HG02763 (cell line): ENCODE measurements at regions not wholly inside any gene's neighbourhood (a gene's known extent, or its start where the extent isn't known, plus 50 kb on each side); places are given as distances from the start of the nearest gene placed in this dataset.

Experiments
- ATAC-seq: cut with Tn5 transposase; IDR thresholded peaks from one replicate; pipeline ENCODE4 v1.9.1; 2021; ENCODE audit warnings: mild to moderate bottlenecking, moderate library complexity; ENCODE audit not compliant: unreplicated experiment

DNA sequence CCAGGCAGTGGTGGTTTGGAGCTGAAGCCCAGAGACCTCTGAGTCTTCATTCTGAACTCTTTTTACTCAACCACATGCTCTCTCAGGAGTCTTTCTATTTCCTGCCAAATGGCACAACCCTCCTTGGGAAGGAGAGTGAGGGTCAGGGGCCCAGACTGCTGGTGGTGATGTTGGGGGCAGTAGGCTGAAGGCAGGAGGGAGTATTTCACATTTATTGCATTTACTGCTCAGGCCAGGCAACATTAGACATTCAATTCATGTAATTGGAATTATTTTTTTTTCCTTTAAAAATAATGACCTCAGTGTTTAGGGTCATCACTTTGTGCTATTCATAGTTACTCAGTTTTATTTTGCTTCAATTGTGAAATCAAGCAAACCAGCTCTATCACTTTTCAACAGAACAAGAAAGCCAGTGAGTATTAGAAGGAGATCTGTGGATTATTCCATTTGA, 311.3 kb upstream of the NT5C1B start:
- ATAC-seq, result no peak

DNA sequence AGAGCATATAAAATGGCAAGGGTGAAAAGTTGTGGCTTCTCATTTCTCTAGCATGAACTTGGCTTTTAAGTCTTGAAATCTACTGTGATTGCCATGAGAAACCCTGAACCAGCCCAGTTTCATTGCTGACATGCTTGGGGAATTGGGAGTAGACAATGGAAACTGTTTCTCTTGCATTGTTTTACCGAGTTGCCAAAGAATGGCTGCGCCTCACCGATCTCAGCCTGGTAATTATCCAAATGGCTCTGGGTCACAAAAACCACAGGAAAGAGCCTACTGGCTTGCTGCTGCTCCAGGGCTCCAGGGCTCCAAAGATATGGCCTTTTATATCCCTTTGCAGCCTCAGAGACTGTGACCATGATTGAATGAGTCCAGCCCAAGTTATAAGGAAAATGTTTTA, 310.4 kb upstream of the NT5C1B start:
- ATAC-seq, result no peak

DNA sequence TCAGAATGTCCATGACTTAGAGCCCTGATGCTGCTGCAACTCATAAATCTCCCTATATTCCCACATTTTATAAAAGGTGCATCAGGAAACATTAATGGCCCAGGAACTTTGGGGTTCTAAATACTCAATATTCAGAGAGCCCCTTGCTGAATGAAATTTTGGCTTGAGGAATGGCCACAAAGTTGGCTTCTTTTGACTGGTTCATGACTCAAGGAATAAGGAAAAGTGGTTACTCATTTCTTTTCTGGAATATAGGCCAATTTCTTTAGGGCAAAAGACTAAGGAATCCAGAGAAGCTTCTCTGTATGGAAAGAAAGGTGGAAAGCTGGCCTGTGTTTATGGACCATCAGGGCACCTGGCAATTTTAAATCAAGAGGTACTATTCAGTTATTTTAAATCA, 308.9 kb upstream of the NT5C1B start:
- ATAC-seq, result no peak

DNA sequence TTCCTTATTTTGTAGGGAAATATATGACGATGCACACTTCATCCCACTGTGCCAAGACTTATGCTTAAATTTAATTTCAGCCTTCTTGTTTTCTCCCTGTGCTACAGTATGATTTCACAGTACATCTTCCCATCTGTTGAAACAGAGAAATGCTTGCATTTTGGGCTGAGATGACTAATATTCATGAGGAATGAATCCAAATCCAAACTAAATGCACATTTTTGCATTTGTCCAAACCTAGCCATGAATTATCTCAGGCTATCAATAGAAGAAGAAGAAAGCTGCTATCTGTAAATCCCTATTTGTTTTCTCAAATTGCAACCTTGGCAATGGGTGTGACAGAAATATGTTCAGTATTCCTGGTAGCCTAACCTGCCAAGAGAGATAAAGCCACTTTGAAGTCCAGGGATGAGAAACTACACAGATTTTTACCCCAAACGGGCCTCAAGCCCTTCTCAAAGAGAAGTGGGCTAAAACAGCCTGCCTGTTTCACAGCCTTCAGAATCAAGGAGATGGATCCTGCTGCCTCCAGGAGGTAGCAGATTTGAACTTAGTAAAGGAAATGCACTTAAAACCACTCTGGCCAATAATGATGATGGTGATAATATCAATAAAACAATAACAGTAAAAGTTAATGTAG, 306.9 kb upstream of the NT5C1B start:
- ATAC-seq, result no peak

DNA sequence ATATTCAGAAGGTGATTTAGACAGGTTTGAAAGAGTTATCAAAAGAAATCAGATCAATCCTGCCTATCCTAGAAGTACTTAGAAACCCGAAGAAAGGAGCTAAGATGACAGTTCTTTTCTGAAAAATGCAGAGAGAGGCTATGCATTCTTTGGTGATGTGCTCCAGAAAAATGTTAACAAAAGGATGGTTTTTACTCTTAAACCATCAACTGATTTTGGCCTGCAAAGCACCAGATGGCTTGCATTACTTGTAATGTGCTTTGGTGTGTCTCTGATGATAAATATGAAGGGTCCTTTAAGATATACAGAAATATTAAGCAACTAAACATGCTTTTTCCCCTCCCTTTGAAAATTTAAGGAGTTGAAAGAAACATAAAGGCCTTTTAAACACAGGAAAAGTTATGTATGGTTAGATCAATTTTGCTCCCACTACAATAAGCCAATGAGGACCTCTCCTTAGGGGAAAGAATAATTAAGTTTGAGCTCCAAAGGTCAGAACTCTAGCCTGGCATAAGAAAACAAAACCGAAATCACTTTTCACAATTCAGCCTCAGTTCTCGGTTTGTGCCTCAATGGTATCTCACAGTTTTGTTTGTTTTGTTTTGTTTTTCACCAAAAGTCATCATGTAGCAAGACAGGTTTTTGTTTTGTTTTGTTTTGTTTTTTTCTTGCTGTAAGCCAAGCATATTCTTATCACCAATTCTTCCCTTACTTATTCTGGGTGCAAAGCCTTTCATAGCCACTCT, 302.4 kb upstream of the NT5C1B start:
- ATAC-seq, result no peak

DNA sequence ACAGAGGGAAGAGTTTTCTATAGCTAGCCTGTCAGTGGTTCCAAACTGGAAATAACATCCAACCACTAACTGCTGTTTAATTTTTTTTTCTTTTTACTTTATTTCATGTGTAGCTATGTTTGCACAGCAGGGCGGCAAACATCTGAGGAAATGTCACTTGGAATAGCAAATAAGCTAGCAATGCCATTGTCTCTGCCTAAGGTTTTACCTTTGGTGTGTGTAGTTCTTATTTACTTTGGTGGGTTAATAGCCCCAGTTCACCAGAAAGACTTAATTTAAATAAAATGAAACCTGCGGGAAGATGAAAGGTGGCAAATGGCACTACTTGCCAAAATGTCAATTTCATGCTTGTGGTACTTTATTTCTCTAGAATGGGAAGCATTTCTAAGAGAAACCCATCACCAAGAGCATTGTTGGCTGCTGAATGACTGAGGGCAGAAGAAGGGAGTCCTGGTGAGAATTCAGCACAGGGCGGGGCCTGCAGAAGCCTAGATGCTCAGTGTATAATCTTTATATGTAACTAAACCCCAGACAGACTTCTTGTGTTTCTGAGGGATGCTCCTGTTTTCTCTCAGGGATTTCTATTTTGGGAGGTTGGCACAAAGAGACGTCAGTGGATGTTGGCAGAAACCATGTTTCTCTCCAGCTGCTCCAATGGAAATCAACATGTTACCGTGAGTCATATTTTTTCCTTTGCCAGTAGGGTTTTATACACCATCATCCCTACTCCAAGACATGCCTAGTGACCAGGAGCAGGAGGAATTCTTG, 300.4 kb upstream of the NT5C1B start:
- ATAC-seq, result no peak

DNA sequence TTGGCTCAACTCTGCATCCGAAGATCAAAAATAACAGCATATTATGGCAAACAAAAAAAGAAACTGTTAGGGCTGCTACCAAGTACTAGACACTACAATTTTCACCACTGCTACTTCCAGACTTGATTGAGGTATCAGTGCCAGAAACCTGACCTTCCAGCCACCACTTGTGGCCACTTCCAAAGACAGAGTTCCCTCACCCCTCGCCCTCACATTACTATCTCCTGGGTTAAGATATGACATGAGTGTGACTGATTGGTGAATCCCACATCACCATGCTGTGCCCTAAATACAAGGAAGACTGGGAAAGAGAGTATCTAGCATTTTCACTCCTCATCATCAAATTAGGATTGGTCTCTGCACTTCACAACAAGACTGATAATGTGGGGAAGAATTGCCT, 296.1 kb upstream of the NT5C1B start:
- ATAC-seq, result no peak

DNA sequence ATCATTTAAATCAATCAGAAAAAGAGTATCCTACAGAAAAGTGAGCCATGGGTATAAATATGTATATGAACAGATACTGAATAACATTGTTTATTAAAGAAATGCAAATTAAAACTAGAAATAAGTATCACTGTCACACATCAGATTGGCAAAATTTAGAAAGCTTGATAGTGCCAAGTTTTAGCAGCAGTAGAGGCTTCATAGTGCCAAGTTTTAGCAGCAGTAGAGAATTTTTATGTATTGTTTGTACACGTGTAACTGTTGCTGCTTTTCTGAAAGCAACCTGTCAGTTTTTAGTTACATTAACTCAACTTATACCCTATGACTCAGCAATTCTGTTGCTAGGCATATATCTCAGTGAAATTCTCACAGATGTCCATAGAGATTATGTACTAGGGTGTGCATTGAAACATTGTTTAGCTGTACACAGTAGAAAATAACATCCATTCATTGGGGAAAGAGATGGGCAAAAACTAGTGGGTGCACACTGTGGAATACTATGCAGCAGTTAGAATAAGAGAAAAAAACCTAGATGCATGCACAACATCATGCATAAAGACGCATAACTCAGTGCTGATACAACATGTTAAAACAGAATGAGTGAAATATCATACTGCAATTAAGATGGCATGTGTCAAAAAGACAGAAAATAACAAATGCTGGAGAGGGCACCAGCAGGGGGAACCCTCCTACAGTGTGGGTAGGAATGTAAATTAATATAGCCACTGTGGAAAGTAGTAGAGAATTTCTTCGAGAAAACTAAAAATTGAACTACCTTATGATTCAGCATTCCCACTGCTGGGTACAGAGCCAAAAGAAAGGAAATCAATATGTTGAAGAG, 294.5 kb upstream of the NT5C1B start:
- no peak for ATAC-seq

DNA sequence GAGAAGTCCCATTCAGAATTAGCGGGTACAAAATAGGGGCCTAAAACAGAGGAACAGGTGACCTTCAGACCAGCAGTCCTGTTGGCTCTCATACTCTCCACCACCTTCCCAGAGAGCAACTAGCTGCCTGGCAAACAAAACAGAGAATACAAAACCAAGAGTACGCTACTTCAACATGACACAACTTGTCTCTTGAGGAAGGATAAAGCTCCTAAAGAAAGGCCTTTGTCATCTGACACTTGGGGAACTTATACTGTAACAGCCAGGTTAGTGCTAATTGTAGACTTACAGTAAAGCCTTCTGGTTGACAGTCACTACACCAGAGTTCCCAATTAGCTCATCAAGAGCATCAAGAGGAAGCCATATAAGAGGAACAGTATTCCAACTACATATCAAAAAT, 282.1 kb upstream of the NT5C1B start:
- no peak for ATAC-seq

DNA sequence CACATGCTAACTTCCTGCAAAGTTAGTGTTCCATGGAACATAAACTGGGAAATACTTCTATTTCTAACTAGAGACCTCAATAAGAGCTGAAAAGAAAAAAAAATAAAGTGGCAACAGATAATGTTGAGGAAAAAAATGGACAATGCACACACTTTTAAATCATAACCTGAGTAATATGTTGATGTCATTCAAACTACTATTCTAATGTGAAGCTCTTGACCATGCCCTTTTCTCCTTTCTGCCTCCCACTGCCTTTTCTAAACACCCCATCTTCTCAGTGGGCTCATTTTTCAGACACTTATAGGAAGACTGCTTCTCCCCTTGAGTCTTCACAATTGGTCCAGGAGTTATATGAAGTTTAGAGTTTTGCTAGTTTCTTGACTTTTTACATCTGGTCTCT, 280.9 kb upstream of the NT5C1B start:
- no peak for ATAC-seq

DNA sequence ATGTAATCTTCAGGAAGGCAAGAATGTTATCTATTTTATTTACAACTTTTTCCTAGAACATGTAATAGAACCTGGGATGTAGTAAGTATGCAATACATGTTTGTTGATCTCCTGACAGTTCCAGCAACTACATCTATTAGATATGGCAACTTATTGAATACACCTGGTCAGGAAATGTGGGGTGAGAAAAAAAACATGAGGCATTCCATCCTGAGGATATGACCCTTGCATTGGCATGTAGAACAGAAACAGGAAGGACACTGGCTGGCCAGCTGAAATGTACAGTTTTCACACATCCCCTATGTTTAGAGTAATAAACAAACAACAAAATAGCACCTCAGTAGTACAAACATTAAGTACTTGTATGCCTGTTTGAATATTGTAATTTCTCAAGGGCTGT, 272.6 kb upstream of the NT5C1B start:
- ATAC-seq, result no peak

DNA sequence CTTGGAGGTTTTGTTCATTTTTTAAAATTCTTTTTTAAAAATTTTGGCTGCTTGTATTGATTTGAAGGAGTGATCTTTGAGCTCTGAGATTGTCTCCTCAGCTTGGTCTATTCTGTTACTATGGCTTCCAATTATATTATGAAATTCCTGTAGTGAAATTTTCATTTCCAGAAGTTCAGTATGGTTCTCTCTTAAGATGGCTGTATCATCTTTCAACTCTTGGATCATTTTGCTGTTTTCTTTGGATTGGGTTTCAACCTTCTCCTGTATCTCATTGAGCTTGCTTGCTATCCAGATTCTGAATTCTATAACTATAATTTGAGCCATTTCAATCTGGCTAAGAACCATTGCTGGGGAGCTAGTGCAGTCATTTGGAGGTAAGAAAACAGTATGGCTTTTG, 270.8 kb upstream of the NT5C1B start:
- no peak for ATAC-seq

DNA sequence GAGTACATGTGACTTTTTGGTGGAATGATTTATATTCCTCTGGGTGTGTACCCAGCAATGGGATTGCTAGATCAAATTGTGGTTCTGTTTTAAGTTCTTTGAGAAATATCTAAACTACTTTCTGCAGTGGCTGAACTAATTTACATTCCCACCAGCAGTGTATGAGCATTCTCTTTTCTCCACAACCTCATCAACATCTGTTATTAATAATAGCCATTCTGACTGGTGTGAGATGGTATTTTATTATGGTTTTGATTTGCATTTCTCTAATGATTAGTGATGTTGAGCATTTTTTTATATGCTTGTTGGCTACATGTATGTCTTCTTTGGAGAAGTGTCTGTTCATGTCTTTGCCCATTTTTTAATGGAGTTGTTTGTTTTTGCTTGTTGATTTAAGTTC, 267.4 kb upstream of the NT5C1B start:
- no peak for ATAC-seq

DNA sequence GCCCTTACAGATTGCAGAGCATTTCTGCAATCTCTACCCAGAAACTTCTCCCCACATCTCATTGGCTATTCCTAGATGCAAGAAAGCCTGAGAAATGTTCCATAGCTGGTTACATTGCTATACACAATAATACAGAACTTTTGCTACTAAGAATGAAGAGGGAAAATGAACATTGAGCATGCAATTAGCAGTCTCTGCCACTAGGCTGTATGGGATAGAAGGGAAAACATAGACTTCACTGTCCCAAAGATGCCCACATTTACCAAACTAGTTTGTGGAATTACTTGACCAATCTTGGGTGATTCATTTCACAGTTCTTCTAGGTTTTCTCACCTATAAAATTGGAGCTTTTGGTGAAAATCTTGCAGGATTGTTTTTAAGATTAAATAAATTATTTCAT, 265.7 kb upstream of the NT5C1B start:
- ATAC-seq, result no peak

DNA sequence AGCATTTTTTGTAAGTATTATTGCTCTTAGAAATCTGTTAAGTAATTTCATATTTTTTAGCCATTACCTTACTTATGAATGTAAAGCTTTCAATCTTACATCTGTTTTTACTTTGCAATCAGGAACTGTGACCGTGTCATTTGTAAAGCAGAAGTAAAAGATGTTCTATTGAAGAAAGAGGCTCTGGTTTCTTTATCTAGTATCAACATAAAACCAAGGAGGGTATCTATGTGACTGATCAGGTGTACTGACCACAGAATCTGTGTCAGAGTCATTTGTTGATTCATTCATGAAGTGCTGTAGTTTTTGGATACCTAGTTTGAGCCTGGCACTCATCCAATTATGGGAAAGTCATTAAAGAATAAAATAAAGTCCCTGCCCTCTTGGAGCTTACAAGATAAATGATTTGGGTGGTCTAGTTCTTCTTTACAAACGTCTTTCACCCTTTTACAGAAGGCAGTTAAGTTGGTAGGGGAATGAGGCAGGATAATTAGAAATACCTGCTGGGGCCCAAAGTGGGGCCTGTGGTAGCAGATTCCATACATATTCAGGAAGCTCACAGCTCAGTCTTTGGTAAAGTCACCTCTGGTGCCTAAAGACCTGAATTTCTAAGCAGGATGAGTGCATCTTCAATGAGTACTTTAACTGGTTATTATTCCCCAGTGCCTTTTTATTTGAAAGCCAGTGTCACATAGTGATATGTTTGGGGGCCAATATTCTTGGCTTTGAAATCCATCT, 260.6 kb upstream of the NT5C1B start:
- ATAC-seq, result no peak

DNA sequence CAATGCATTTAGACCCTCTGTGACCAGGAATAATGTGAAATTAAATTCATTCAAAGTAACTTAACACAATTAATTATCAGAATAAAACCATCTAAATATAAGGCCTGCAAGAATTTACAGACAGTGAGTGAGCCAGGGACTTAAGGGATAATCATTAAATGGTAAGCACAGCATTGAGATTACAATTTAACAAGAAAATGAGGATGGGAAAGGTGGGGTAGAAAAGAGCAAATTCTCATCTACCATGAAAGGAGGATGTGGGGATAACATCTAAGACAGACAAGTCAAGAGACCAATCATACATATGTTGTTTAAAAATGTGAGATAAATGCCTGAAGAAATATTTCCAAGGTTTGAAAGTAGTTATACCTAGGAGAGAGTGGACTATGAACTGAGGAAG, 259.3 kb upstream of the NT5C1B start:
- no peak for ATAC-seq

DNA sequence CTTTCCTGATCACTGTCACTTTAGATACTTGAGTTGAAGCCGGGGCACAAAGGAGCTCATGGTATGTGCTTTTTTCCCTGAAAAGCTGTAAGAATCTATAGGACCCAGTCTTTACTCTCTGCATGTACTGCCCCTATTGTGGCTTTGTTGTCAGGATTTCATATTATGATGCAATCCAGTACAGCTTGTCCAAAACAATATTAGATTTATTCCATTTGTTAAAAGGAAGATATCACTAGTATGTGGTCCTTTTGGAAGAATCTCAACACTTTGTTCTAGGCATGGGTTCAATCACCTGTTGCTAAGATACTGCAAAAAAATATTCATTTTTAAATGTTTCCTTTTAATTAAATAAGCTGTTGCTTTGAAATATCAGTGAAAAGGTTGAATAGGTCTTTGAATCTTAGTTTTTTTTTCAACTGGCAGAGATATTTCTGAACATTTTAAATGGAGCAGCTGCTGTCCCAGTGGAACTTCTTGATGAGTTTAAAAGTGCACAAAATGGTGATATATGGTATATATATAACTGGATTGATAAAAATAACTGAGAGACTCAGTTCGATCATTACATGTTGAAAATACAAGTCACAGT, 256.6 kb upstream of the NT5C1B start:
- ATAC-seq, result no peak

DNA sequence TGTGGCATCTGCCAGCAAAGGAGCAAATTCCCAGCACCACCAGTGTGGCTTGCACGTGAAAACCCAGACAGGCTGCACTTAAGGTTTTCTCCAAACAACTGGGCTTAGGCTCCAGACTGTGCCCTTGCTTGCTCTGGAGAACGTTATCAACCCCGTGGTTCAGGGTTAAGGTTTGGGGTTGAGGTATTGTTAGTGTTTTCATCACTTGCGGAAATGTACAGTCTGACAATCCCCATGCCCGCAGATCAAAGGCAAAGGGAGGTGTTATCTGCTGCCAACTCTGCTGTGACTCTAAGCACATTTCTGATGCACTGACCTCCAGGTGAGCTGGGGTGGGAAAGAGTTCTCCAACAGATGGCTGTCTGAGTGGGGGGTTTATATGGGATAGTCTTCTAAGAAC, 253.5 kb upstream of the NT5C1B start:
- ATAC-seq, result no peak

DNA sequence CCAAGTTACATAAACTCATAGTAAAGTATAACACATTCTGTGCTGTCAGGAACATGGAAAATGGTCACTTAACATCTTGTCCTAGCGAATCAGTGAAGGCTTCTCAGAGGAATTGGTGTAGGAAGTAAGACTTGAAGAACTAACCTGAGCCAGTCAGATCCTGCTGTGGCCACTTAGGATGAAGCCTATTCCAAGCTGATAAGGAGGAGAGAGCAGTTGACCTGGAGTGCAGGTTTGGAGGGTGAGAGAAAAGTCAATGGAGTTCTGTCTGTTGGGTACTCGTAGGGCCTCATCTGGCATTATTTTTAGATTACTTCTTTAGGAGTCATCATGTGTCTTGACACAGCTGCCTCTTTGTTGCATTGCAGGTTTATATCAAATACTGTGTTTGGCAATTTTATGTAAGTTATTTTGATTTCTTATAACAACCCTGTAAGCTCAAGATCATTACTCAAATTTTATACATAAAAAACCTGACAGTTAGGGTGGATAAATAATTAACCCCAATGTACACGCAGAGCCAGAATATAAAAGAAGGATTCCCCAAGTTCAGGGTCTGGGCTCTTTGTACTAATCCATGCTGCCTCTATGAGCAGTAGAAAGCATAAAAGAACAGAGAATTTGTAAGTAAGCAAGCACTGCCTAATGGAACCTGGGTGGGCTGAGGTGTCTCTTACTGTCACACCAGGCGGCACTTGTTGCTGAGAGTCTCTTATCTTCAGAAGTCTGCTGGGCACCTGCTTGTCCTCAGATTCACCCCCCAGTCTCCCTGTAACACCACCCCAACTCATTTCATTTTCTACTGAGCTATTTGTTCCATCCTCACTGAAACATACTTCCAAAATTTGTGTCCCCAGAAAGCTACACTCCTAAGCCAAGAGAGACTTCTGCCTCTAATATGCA, 252.1 kb upstream of the NT5C1B start:
- ATAC-seq, result no peak
